Upper lobe of left lung (tissue), 6 donors: ENCODE measurements at regions not wholly inside any gene's neighbourhood (a gene's known extent, or its start where the extent isn't known, plus 50 kb on each side); places are given as distances from the start of the nearest gene placed in this dataset.
A peak's percentile ranks its signal among the peaks of the same experiment; 100 is the strongest.

Experiments
- ATAC-seq, 2 donors: fragments of 200-7000 bp; cut with Tn5 transposase; one replicate each; pipeline ENCODE4 v1.9.1; 2022; ENCODE audit warnings: mild to moderate bottlenecking in 2 of 2, moderate library complexity in 2 of 2; ENCODE audit not compliant: low FRiP score in 2 of 2
- DNase-seq, 2 donors: peaks; one replicate each; pipeline ENCODE4 v3.0.0-alpha.2; 2019 to 2020
- H3K27ac ChIP-seq, 4 donors: fragments of 200-600 bp; sonication (generic); one replicate each; pipeline ENCODE4 v1.5.1; 2016 to 2019
- H3K27me3 ChIP-seq, 4 donors: fragments of 200-600 bp; sonication (generic); one replicate each; pipeline ENCODE4 v1.5.1; 2017 to 2019
- H3K36me3 ChIP-seq, 4 donors: fragments of 200-600 bp; sonication (generic); one replicate each; pipeline ENCODE4 v1.5.1; 2016 to 2019
- H3K4me1 ChIP-seq, 4 donors: fragments of 200-600 bp; sonication (generic); one replicate each; pipeline ENCODE4 v1.5.1; 2018 to 2019
- H3K4me3 ChIP-seq, 4 donors: fragments of 200-600 bp; sonication (generic); one replicate each; pipeline ENCODE4 v1.5.1; 2017 to 2019; ENCODE audit warnings: mild to moderate bottlenecking in 2 of 4, moderate library complexity in 1 of 4
- H3K9me3 ChIP-seq, 4 donors: fragments of 200-600 bp; sonication (generic); one replicate each; pipeline ENCODE4 v1.5.1; 2018 to 2019
- EP300 ChIP-seq, 4 donors: sonication (generic); formaldehyde crosslinking; IDR thresholded peaks; one replicate each; pipeline ENCODE4 v1.5.1; 2017; ENCODE audit warnings: antibody characterized with exemption in 4 of 4, control low read depth in 2 of 4
- POLR2A ChIP-seq, 4 donors: fragments of 450-650 bp; IDR thresholded peaks; one replicate each; pipeline ENCODE4 v1.5.1; 2016 to 2017; ENCODE audit warnings: antibody characterized with exemption in 4 of 4, mild to moderate bottlenecking in 2 of 4
- POLR2AphosphoS5 ChIP-seq, 2 donors: sonication (generic); formaldehyde crosslinking; IDR thresholded peaks; one replicate each; pipeline ENCODE4 v1.5.1; 2017; ENCODE audit warnings: antibody characterized with exemption in 2 of 2
- WGBS, 2 donors: methylation state at CpG; one replicate each; pipeline ENCODE4 v1.1.5; 2017 to 2018; 5-methylcytosine and 5-hydroxymethylcytosine counted together
- TF ChIP-seq, protein P1 (sequence below), 6 experiments: fragments of 450-650 bp in 4 of 6; fragments of 200-600 bp in 2 of 6; sonication (generic) in 2 of 6; IDR thresholded peaks; one replicate each; pipeline ENCODE4 v1.5.1; 2016 to 2019; ENCODE audit warnings: antibody characterized with exemption in 6 of 6
- donor health status: DM: no; HTN: no; CAD: no; lungs with moderate emphysema.
- donor health status: DM: no; HTN: yes; CAD: no; lungs with severe emphysema.

DNA sequence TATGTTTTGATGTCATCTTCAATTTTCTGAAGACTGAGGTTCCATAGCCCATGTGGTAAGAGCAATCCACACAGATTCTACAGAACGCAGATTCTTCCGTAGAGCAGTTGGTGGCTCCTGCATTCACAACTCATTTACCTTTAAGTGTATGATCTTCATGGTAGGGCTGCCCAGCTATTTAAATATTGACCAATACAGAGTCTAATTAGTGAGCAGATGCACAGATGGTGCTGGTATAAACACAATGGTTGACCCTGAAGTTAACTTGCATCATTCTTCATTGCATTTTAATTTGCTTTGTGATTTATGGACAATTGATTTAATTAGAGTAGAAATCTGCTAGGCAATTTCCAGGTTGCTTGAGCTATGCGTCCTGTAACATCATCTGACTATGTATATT is 269.2 kb downstream of the SQOR start:
- Histone ChIP-seq H3K27ac (no peak overlapping the region), H3K27me3 (no peaks in the 10 kb centered on the region), H3K4me1 (no peaks in the 10 kb centered on the region), H3K36me3 (no peaks in the 10 kb centered on the region), H3K4me3 (no peak overlapping the region), H3K9me3 (peaks cover 0 to under 1% (median 0%) of the 10 kb centered on the region in 4 donors)
- 88 to 97% methylated on average over 3 of the region's 3 CpGs for WGBS, 2 donors
- ATAC-seq, result no peak
- no peak for DNase-seq
- TF ChIP-seq, protein P1, sequence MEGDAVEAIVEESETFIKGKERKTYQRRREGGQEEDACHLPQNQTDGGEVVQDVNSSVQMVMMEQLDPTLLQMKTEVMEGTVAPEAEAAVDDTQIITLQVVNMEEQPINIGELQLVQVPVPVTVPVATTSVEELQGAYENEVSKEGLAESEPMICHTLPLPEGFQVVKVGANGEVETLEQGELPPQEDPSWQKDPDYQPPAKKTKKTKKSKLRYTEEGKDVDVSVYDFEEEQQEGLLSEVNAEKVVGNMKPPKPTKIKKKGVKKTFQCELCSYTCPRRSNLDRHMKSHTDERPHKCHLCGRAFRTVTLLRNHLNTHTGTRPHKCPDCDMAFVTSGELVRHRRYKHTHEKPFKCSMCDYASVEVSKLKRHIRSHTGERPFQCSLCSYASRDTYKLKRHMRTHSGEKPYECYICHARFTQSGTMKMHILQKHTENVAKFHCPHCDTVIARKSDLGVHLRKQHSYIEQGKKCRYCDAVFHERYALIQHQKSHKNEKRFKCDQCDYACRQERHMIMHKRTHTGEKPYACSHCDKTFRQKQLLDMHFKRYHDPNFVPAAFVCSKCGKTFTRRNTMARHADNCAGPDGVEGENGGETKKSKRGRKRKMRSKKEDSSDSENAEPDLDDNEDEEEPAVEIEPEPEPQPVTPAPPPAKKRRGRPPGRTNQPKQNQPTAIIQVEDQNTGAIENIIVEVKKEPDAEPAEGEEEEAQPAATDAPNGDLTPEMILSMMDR (IDR thresholded peaks at IDR 0.05), result no peak
- TF ChIP-seq EP300 (IDR thresholded peaks at IDR 0.05) (no peak), POLR2A (IDR thresholded peaks at IDR 0.05) (no peak), POLR2AphosphoS5 (IDR thresholded peaks at IDR 0.05) (no peak)

DNA sequence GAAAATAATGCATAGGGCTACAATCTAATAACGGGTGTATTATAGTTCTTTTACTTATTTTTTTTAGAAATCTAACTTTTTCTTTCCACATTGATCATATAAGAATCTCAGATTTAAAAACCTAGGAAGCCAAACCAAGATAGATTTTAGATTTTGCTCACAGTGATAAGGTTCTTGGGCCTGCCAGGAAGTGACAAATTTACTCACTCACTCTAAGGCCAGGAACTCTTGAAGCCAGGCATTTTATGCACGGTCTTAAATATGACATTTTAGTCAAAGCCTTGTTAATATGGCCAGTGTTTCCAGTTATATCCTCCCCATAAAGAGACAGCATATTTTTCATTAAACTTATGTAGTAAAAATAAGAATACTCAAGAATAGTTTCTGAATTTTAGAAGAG is 271.4 kb downstream of the SQOR start:
- no peak for ATAC-seq
- H3K4me1 ChIP-seq, result no peaks in the 10 kb centered on the region
- DNase-seq, result no peak
- no peaks in the 10 kb centered on the region for H3K27me3 ChIP-seq
- H3K36me3 ChIP-seq, result no peaks in the 10 kb centered on the region
- WGBS, 2 donors, result 56 to 64% methylated on average over 2 of the region's 2 CpGs
- no peak overlapping the region for H3K4me3 ChIP-seq
- H3K27ac ChIP-seq, result no peak overlapping the region
- TF ChIP-seq POLR2AphosphoS5 (IDR thresholded peaks at IDR 0.05), result no peak
- TF ChIP-seq, protein P1 (IDR thresholded peaks at IDR 0.05), result no peak
- TF ChIP-seq EP300 (IDR thresholded peaks at IDR 0.05), result no peak
- TF ChIP-seq POLR2A (IDR thresholded peaks at IDR 0.05), result no peak
- peaks cover 0 to 3% (median 0%) of the 10 kb centered on the region in 4 donors for H3K9me3 ChIP-seq

DNA sequence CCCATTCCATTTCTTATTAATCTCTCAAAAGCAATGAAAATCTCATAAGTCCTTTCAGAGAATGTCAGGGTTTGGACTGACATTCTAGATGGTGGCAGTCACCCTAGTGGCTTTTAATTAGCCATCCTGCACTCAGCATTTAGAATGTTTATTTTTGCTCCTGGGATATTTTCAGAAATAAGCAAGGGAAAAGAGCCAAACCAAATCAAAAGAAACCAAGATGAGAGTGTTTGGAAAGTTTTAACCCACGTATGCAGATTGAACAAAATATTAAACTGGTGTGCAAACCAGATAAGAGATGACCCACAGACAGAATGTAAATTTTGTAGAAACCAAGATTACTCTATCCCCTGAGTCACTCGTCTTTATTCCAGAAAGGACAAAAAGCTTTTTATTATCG is 275.8 kb downstream of the SQOR start:
- Histone ChIP-seq H3K4me3 (no peak overlapping the region), H3K27me3 (no peaks in the 10 kb centered on the region), H3K4me1 (no peaks in the 10 kb centered on the region), H3K36me3 (no peaks in the 10 kb centered on the region), H3K9me3 (peaks cover 0 to 3% (median 0%) of the 10 kb centered on the region in 4 donors), H3K27ac (no peak overlapping the region)
- DNase-seq (no peak), ATAC-seq (no peak)
- 64 to 72% methylated on average over 3 of the region's 3 CpGs for WGBS, 2 donors
- no peak for TF ChIP-seq EP300 (IDR thresholded peaks at IDR 0.05)

DNA sequence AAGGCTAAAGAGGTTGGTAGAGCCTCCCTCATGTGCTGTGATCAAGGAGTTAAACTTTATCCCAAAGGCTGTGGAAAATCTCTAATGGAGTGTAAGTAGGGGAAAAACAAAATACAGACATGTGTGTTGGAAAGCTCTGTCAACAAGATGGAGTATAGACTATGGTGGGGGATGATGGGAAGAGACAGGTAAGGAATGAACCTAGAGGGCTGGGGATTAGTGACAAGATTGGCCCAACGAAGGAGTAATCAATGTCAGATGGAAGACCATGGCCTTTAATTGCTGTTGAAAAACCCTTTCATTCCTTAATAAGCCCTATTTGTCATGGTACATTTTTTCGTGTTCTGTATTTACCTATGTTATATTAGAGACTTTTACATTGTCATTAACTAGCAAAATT is 278.6 kb downstream of the SQOR start:
- H3K36me3 ChIP-seq, result no peaks in the 10 kb centered on the region
- no peak overlapping the region for H3K4me3 ChIP-seq
- TF ChIP-seq, protein P1 (IDR thresholded peaks at IDR 0.05), result no peak
- TF ChIP-seq POLR2A (IDR thresholded peaks at IDR 0.05), result no peak
- TF ChIP-seq POLR2AphosphoS5 (IDR thresholded peaks at IDR 0.05), result no peak
- no peak for TF ChIP-seq EP300 (IDR thresholded peaks at IDR 0.05)
- 78 to 79% methylated on average over 2 of the region's 2 CpGs for WGBS, 2 donors
- H3K4me1 ChIP-seq, result no peaks in the 10 kb centered on the region
- peaks cover 0 to 3% (median 0%) of the 10 kb centered on the region in 4 donors for H3K9me3 ChIP-seq
- ATAC-seq (no peak), DNase-seq (no peak)
- H3K27me3 ChIP-seq, result no peaks in the 10 kb centered on the region
- H3K27ac ChIP-seq, result no peak overlapping the region

DNA sequence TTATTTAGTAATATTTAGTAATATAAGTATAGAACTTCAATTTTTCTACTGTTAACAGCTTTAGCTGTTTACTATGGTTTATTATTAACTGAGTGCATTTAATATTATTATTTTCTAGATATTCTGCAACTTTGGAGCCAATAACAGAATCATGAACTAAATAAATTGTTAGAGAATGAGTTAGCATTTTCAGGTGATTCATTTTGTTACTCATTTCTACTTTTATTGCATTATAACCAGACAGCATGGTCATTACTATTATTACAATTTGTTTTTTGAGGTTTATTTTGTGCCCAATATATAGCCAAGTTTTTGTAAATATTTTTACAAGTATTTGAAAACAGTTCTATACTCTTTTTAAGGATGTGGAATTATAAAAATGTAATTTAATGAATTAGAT is 279.6 kb downstream of the SQOR start:
- no peaks in the 10 kb centered on the region for H3K4me1 ChIP-seq
- H3K4me3 ChIP-seq, result no peak overlapping the region
- DNase-seq (no peak), ATAC-seq (no peak)
- no peak overlapping the region for H3K27ac ChIP-seq
- H3K9me3 ChIP-seq, result no peaks in the 10 kb centered on the region
- H3K36me3 ChIP-seq, result no peaks in the 10 kb centered on the region
- no peak for TF ChIP-seq EP300 (IDR thresholded peaks at IDR 0.05)
- no peaks in the 10 kb centered on the region for H3K27me3 ChIP-seq

DNA sequence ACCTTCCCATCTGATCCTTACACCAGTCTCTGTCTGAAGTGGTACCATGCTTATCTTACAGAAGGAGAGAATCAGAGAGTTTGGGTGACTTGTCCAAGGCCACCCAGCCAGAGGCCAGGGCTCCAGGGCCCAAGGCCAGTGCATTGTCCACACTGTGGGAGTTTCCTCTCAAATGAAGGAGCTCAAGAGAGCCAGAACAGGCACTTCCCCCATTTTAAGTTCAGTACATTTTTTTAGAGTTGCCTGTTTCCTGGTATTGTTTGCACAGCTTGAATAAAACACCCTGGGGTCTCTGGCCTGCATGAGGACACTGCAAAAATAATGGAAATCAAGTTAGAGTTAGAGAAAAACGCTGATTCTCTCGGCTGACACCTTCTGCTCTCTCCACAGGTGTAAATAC is 284.0 kb downstream of the SQOR start:
- no peaks in the 10 kb centered on the region for H3K9me3 ChIP-seq
- DNase-seq, result peak in 1 of 2 donors; percentile 6
- H3K4me1 ChIP-seq, result peaks cover 0 to 4% (median 0%) of the 10 kb centered on the region in 4 donors
- WGBS, 2 donors, result 48 to 61% methylated on average over 2 of the region's 2 CpGs
- ATAC-seq, result no peak
- no peaks in the 10 kb centered on the region for H3K27me3 ChIP-seq
- no peak overlapping the region for H3K4me3 ChIP-seq
- TF ChIP-seq POLR2A (IDR thresholded peaks at IDR 0.05) (no peak), POLR2AphosphoS5 (IDR thresholded peaks at IDR 0.05) (no peak), EP300 (IDR thresholded peaks at IDR 0.05) (no peak)
- TF ChIP-seq, protein P1 (IDR thresholded peaks at IDR 0.05), result no peak
- no peaks in the 10 kb centered on the region for H3K36me3 ChIP-seq
- H3K27ac ChIP-seq, result no peak overlapping the region
